Activated CD4-positive, alpha-beta T cell treated with anti-CD3 and anti-CD28 coated beads for 36 hours (primary cell): ENCODE measurements at regions not wholly inside any gene's neighbourhood (a gene's known extent, or its start where the extent isn't known, plus 50 kb on each side); places are given as distances from the start of the nearest gene placed in this dataset.
A peak's percentile ranks its signal among the peaks of the same experiment; 100 is the strongest.

ENCODE experiments used
- ATAC-seq: fragments of 200-7000 bp; cut with Tn5 transposase; one replicate; pipeline ENCODE4 v1.10.0; 2021; ENCODE audit warnings: mild to moderate bottlenecking, moderate library complexity
- CTCF ChIA-PET: fragments of 350-600 bp; sonication (Branson Sonifier 250); formaldehyde crosslinking; loops from one replicate; lab custom pipeline; 2021; ENCODE audit warnings: antibody characterized with exemption; lab: Charles Lee
- POLR2A ChIA-PET: fragments of 350-600 bp; sonication (Branson Sonifier 250); formaldehyde crosslinking; loops from one replicate; lab custom pipeline; 2021; ENCODE audit warnings: antibody characterized with exemption, inconsistent platforms; lab: Charles Lee
- DNase-seq: peaks from one replicate; pipeline ENCODE4 v3.0.0-alpha.2; 2020
- H3K27ac Mint-ChIP-seq: one replicate; pipeline ENCODE4 v1.8.0; 2021; ENCODE audit warnings: mixed read lengths
- H3K27me3 Mint-ChIP-seq: one replicate; pipeline ENCODE4 v1.8.0; 2021; ENCODE audit warnings: mixed read lengths
- H3K36me3 Mint-ChIP-seq: one replicate; pipeline ENCODE4 v1.8.0; 2021; ENCODE audit warnings: low read depth, mixed read lengths
- H3K4me1 Mint-ChIP-seq: one replicate; pipeline ENCODE4 v1.8.0; 2021; ENCODE audit warnings: mixed read lengths
- H3K4me3 Mint-ChIP-seq: one replicate; pipeline ENCODE4 v1.8.0; 2021; ENCODE audit warnings: mild to moderate bottlenecking, moderate library complexity, mixed read lengths
- H3K9me3 Mint-ChIP-seq: one replicate; pipeline ENCODE4 v1.8.0; 2021; ENCODE audit warnings: low read depth, mixed read lengths
- intact Hi-C, 2 experiments: fragments of 100-400 bp; cut with DNase I in 1 of 2; cut with micrococcal nuclease in 1 of 2; formaldehyde crosslinking; loops; one replicate each; pipeline versions ENCODE4 v1.14.2 to v1.15.1; 2022 to 2024; cut with DNase I, micrococcal nuclease

GRCh38 chr1:178020968-178021640 lies 51.2 kb upstream of the SEC16B start:
- H3K27ac Mint-ChIP-seq, result no peak overlapping the region
- no peak overlapping the region for H3K4me3 Mint-ChIP-seq
- CTCF ChIA-PET, result interaction anchor here (0.6 to 1.7 kb wide), 3 partner anchors 11 to 73 kb away, joined by 3 to 4 read pairs (median 3); no protein-coding TSS in a partner anchor
- POLR2A ChIA-PET, result no interaction called here
- H3K27me3 Mint-ChIP-seq, result no peaks in the 10 kb centered on the region
- ATAC-seq, result no peak
- DNase-seq, result no peak
- H3K4me1 Mint-ChIP-seq, result no peaks in the 10 kb centered on the region
- intact Hi-C loops, result no loop called here
- H3K9me3 Mint-ChIP-seq, result peaks cover 4% of the 10 kb centered on the region
- no peaks in the 10 kb centered on the region for H3K36me3 Mint-ChIP-seq

GRCh38 chr1:178021950-178022349 lies 52.1 kb upstream of the SEC16B start:
- ChIA-PET POLR2A (no interaction called here), CTCF (no interaction called here)
- no peak for ATAC-seq
- no peak overlapping the region for H3K27ac Mint-ChIP-seq
- H3K4me3 Mint-ChIP-seq, result no peak overlapping the region
- peaks cover 4% of the 10 kb centered on the region for H3K9me3 Mint-ChIP-seq
- DNase-seq, result no peak
- H3K36me3 Mint-ChIP-seq, result no peaks in the 10 kb centered on the region
- H3K27me3 Mint-ChIP-seq, result no peaks in the 10 kb centered on the region
- no peaks in the 10 kb centered on the region for H3K4me1 Mint-ChIP-seq
- intact Hi-C loops, result no loop called here

GRCh38 chr1:178023181-178023618 lies 53.3 kb upstream of the SEC16B start:
- H3K9me3 Mint-ChIP-seq, result no peaks in the 10 kb centered on the region
- DNase-seq (no peak), ATAC-seq (no peak)
- H3K4me3 Mint-ChIP-seq, result no peak overlapping the region
- H3K27ac Mint-ChIP-seq, result no peak overlapping the region
- ChIA-PET CTCF (no interaction called here), POLR2A (no interaction called here)
- no peaks in the 10 kb centered on the region for H3K36me3 Mint-ChIP-seq
- H3K4me1 Mint-ChIP-seq, result no peaks in the 10 kb centered on the region
- H3K27me3 Mint-ChIP-seq, result no peaks in the 10 kb centered on the region
- intact Hi-C loops, result no loop called here

DNA sequence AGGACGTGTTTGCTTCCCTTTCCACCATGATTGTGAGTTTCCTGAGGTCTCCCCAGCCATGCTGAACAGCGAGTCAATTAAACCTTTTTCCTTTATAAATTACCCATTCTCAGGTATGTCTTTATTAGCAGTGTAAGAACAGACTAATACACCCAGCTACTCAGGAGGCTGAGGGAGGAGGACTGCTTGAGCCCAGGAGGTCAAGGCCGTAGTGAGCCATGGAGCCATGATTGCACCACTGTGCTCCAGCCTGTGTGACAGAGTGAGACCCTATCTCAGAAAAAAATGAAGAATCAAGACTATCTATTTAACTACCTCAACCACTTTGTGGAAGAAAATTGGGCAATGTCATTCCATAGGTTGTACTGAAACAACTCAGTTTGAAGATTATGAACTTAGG lies 54.6 kb upstream of the SEC16B start:
- Mint-ChIP-seq H3K36me3 (no peaks in the 10 kb centered on the region), H3K27me3 (no peaks in the 10 kb centered on the region), H3K9me3 (no peaks in the 10 kb centered on the region), H3K27ac (no peak overlapping the region), H3K4me1 (no peaks in the 10 kb centered on the region), H3K4me3 (no peak overlapping the region)
- intact Hi-C loops, result no loop called here
- DNase-seq (no peak), ATAC-seq (no peak)
- ChIA-PET POLR2A (no interaction called here), CTCF (no interaction called here)

- ChIA-PET CTCF (no interaction called here), POLR2A (no interaction called here)
- Mint-ChIP-seq H3K36me3 (no peaks in the 10 kb centered on the region), H3K4me3 (no peak overlapping the region), H3K27me3 (no peaks in the 10 kb centered on the region), H3K4me1 (no peaks in the 10 kb centered on the region), H3K9me3 (no peaks in the 10 kb centered on the region), H3K27ac (no peak overlapping the region)
- DNase-seq, result no peak
- intact Hi-C loops, result no loop called here
- no peak for ATAC-seq
Measured at GRCh38 chr1:178025613-178026356, 55.9 kb upstream of the SEC16B start.

GRCh38 chr1:178028841-178029481 lies 59.1 kb upstream of the SEC16B start:
- DNase-seq, result no peak
- POLR2A ChIA-PET, result no interaction called here
- intact Hi-C loops, result no loop called here
- Mint-ChIP-seq H3K27ac (no peak overlapping the region), H3K4me3 (no peak overlapping the region), H3K9me3 (no peaks in the 10 kb centered on the region), H3K27me3 (no peaks in the 10 kb centered on the region), H3K4me1 (no peaks in the 10 kb centered on the region), H3K36me3 (no peaks in the 10 kb centered on the region)
- CTCF ChIA-PET, result no interaction called here
- no peak for ATAC-seq

DNA sequence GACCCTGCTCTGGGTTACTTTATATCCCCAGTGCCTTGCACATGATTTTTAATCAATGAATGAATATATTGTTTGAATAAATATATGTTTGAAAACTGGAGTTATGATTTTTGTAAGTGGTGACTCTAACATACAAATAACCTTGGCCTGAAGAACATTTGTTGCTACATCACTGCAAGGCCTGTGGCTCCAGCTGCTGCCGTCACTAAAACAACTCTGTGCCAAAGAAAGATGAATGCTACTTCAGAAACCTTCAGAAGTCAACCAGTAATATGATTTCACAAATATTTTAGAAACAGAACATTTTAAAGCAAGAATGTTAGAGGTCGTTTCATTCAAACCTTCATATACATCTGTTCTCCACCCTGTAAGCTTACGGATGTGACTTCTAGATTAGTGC lies 60.6 kb upstream of the SEC16B start:
- no peaks in the 10 kb centered on the region for H3K4me1 Mint-ChIP-seq
- CTCF ChIA-PET, result interaction anchor here (1.5 kb wide), 1 partner anchor 30 kb away, joined by 3 read pairs; no protein-coding TSS in a partner anchor
- H3K27ac Mint-ChIP-seq, result no peak overlapping the region
- H3K36me3 Mint-ChIP-seq, result no peaks in the 10 kb centered on the region
- no peak overlapping the region for H3K4me3 Mint-ChIP-seq
- intact Hi-C loops, result loop anchor here in 1 of 2 experiments (5.0 kb wide), 1 partner anchor 252 kb away; no protein-coding TSS in a partner anchor
- POLR2A ChIA-PET, result no interaction called here
- ATAC-seq, result no peak
- peaks cover under 1% of the 10 kb centered on the region for H3K27me3 Mint-ChIP-seq
- H3K9me3 Mint-ChIP-seq, result no peaks in the 10 kb centered on the region
- DNase-seq, result no peak

- H3K4me3 Mint-ChIP-seq, result no peak overlapping the region
- peak; percentile 63 for DNase-seq
- H3K27me3 Mint-ChIP-seq, result peaks cover 7% of the 10 kb centered on the region
- ChIA-PET POLR2A (no interaction called here), CTCF (interaction anchor here (0.6 to 1.4 kb wide), 6 partner anchors 11 to 696 kb away, joined by 3 to 4 read pairs (median 3); no protein-coding TSS in a partner anchor)
- ATAC-seq, result no peak
- no peak overlapping the region for H3K27ac Mint-ChIP-seq
- peaks cover 3% of the 10 kb centered on the region for H3K9me3 Mint-ChIP-seq
- H3K36me3 Mint-ChIP-seq, result no peaks in the 10 kb centered on the region
- intact Hi-C loops, result loop anchor here in 1 of 2 experiments (5.0 kb wide), 1 partner anchor 250 kb away; no protein-coding TSS in a partner anchor
- no peaks in the 10 kb centered on the region for H3K4me1 Mint-ChIP-seq
Measured at GRCh38 chr1:178031856-178032320, 62.0 kb upstream of the RASAL2 start.

GRCh38 chr1:178033019-178033418 lies 60.9 kb upstream of the RASAL2 start:
- CTCF ChIA-PET, result interaction anchor here (0.6 to 1.4 kb wide), 2 partner anchors 14 to 463 kb away, joined by 3 read pairs; no protein-coding TSS in a partner anchor
- no peak overlapping the region for H3K4me3 Mint-ChIP-seq
- H3K36me3 Mint-ChIP-seq, result no peaks in the 10 kb centered on the region
- POLR2A ChIA-PET, result no interaction called here
- no peak for DNase-seq
- no peaks in the 10 kb centered on the region for H3K4me1 Mint-ChIP-seq
- peaks cover 10% of the 10 kb centered on the region for H3K27me3 Mint-ChIP-seq
- intact Hi-C loops, result loop anchor here in 1 of 2 experiments (5.0 kb wide), 1 partner anchor 249 kb away; no protein-coding TSS in a partner anchor
- ATAC-seq, result no peak
- H3K9me3 Mint-ChIP-seq, result peaks cover 5% of the 10 kb centered on the region
- no peak overlapping the region for H3K27ac Mint-ChIP-seq

DNA sequence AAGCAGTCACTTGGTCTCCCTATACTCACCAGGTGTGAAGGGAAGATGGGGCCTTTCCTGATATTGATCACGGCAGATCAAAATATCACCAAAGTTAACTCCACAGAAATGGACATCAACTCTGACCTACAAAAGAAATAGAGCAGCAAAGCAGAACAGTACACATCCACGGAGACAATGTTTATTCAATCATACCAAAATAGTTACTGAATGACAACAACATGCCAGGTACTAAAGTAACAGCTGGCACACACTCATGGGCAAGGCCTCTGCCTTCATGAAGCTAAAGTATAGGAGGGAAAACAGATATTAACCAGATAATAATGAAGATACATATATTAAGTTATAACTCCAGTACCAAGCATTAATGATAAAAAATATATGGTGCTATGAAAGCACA lies 59.2 kb upstream of the RASAL2 start:
- Mint-ChIP-seq H3K27ac (no peak overlapping the region), H3K36me3 (no peaks in the 10 kb centered on the region), H3K27me3 (peaks cover 15% of the 10 kb centered on the region), H3K9me3 (peaks cover 5% of the 10 kb centered on the region), H3K4me3 (no peak overlapping the region), H3K4me1 (no peaks in the 10 kb centered on the region)
- intact Hi-C loops, result loop anchor here in 1 of 2 experiments (5.0 kb wide), 1 partner anchor 248 kb away; no protein-coding TSS in a partner anchor
- DNase-seq, result no peak
- POLR2A ChIA-PET, result no interaction called here
- no peak for ATAC-seq
- CTCF ChIA-PET, result no interaction called here

- Mint-ChIP-seq H3K9me3 (peaks cover 6% of the 10 kb centered on the region), H3K4me1 (no peaks in the 10 kb centered on the region), H3K4me3 (no peak overlapping the region), H3K27ac (no peak overlapping the region), H3K36me3 (no peaks in the 10 kb centered on the region), H3K27me3 (peaks cover 17% of the 10 kb centered on the region)
- intact Hi-C loops, result no loop called here
- no peak for ATAC-seq
- CTCF ChIA-PET, result no interaction called here
- no peak for DNase-seq
- POLR2A ChIA-PET, result no interaction called here
Measured at GRCh38 chr1:178036090-178036489, 57.8 kb upstream of the RASAL2 start.
